GM12875 (cell line): ENCODE measurements at regions not wholly inside any gene's neighbourhood (a gene's known extent, or its start where the extent isn't known, plus 50 kb on each side); places are given as distances from the start of the nearest gene placed in this dataset.

ENCODE experiments used
- H3K4me3 ChIP-seq: one replicate; pipeline ENCODE4 v1.5.1; 2011; ENCODE audit warnings: low read depth, low read length, control low read depth
- TF ChIP-seq, protein P1 (sequence below): IDR thresholded peaks from 2 replicates; pipeline ENCODE4 v1.5.1; 2011; ENCODE audit warnings: low read depth, mild to moderate bottlenecking, control low read depth, inconsistent platforms, low read length, moderate library complexity, borderline replicate concordance; ENCODE audit not compliant: insufficient read depth

DNA sequence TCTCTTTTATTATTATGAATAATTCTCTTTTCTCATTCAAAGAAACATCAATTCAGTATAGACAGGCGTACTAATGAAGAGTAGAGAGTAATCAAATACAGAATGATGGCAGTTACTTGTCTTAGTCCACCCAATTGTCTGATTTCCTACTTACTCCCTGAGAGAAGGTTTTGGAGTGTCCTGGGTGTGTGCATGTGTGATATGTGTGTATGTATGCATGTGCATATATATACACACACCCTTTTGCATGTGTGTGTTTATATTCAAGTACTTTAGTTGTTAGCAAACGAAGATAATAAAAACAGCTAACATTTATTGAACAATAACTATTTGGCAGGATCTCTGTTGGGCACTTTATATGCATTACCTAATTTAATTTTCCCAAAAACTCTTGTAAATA is 63.2 kb upstream of the CCDC190 start:
- TF ChIP-seq, protein P1, sequence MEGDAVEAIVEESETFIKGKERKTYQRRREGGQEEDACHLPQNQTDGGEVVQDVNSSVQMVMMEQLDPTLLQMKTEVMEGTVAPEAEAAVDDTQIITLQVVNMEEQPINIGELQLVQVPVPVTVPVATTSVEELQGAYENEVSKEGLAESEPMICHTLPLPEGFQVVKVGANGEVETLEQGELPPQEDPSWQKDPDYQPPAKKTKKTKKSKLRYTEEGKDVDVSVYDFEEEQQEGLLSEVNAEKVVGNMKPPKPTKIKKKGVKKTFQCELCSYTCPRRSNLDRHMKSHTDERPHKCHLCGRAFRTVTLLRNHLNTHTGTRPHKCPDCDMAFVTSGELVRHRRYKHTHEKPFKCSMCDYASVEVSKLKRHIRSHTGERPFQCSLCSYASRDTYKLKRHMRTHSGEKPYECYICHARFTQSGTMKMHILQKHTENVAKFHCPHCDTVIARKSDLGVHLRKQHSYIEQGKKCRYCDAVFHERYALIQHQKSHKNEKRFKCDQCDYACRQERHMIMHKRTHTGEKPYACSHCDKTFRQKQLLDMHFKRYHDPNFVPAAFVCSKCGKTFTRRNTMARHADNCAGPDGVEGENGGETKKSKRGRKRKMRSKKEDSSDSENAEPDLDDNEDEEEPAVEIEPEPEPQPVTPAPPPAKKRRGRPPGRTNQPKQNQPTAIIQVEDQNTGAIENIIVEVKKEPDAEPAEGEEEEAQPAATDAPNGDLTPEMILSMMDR: no peak
- no peak overlapping the region for H3K4me3 ChIP-seq

DNA sequence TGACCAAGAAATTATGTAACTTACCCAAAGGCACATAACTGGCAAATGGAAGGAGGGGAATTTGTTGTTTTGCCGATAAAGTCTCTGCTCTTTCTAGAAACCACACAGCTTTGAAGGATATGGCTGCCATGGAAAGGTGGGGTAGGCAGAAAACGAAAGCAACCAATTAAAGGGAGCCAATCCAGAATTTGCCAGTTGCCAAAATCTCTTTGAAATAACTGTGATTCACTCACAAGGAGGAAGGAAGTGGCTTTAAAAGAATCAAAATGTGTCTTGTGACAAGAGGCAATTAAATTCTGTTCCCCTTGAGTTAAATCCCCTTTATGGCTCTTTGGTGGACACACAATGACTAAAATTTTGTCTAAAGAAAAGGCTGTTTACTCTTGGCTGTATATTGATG is 61.2 kb upstream of the CCDC190 start:
- TF ChIP-seq, protein P1: no peak

DNA sequence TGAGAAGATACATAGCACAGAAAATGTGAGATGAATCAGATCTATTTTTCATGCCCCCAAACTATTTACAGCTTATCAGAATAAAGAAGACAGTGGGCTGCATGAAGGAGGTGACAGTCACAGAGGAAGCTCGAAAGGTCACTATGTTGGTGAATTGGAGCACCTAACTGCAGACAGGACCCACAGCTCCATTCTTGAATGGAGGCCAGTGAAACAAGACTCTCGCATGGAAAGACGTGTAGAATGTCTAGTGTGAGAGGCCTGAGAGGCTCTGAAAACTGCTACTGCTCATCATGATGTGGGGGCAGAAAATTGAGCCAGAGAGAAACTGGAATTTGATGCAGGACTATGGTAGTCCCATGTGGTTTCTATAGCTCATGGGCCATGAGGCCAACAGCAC is 60.3 kb upstream of the CCDC190 start:
- H3K4me3 ChIP-seq: no peak overlapping the region
- TF ChIP-seq, protein P1: no peak

More for the DNA sequence above, 61.2 kb upstream of the CCDC190 start:
- no peak overlapping the region for H3K4me3 ChIP-seq

DNA sequence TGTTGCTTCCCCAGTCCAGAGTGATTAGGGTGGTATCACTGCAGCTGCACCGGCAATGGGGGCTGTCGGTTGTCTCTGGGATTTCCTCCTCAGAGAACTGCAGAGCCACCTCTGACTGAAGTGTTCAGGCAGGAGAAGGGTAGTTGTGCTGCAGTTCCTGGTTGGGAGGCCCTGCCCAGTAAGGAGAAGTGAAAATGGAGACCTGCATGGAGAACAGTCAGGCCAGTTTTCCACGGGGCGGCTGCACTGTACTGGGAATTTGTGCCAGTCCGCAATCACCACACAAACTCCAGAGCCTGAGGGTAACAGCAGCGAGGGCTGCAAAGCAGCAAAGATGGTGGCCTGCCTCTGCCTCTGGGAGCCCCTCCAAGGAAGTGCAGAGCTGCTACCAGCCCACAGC is 58.1 kb upstream of the CCDC190 start:
- no peak overlapping the region for H3K4me3 ChIP-seq
- TF ChIP-seq, protein P1: no peak

DNA sequence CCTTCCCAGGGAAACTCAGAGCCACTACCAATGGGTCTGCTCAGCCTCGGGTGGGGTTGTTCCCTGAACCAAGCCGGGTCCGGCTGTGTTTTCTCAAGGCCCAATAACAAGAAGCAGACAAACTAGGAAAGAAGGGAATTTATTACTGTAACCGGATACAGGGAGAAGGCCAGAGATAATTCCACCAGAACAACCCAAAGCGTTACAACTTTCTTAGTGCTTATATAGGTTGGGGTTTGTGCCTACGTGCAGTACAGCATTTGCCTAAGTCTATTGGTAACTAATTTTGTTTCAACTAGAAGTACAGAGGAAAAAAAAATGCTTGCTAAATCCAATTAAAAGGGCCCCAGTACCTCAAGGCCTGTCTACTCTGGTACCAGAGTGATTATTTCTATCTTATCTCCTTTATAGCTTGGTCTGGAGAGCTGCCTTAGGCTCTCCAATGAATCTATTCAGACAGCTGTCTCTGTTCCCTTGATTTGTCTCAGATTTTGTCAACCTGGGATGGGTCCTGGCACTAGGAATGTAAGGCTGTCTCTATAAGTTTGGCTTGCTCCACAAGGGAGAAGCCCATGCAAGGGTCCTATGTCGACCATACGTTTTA is 57.3 kb upstream of the CCDC190 start:
- TF ChIP-seq, protein P1: no peak
- no peak overlapping the region for H3K4me3 ChIP-seq

DNA sequence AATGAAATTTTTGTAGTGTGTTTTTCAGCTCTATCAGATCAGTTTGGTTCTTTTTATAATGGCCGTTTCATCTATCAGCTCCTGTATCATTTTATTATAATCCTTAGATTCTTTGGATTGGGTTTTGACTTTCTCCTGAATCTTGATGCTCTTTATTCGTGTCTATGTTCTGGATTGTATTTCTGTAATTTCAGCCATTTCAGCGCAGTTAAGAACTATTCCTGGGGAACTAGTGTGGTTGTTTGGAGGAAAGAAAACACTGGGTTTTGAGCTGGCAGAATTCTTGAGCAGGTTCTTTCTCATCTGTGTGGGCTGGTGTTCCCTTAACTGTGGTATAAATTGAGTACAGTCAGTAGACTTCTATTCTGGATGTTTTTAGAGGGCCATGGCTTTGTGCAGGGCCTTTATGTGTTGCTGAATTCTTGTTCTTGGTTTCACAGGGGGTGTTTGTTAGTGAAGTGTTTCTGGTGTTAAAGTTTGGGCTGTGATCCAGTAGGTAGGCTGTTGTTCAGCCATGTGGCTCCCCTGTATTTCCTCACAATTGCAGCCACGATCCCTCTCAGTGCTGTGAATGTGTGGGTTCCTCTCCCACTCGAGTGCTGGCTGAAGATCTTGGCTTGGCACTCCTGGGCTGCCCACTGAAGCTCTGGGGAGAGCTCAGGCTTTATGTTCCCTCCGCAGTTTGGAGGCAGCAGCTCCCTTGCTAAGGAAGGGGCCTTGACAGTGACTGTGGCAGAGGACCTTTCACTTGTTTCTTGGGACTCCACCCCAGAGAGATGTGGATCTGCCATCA is 56.0 kb upstream of the CCDC190 start:
- TF ChIP-seq, protein P1: no peak
- no peak overlapping the region for H3K4me3 ChIP-seq

DNA sequence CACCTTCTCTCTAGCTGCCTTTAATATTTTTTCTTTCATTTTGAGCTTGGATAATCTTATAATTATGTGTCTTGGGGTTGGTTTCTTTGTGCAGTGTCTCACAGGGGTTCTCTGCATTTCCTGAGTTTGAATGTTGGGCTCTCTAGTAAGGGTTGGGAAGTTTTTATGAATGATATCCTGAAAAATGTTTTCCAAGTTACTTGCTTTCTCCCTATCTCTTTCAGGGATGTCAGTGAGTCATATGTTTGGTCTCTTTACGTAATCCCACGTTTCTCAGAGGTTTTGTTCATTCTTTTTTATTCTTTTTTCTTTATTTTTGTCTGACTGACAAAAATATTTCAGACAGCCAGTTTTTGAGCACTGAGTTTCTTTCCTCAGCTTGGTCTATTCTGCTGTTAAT is 55.4 kb upstream of the CCDC190 start:
- no peak overlapping the region for H3K4me3 ChIP-seq
- TF ChIP-seq, protein P1: no peak
